A549 (cell line): ENCODE measurements at regions not wholly inside any gene's neighbourhood (a gene's known extent, or its start where the extent isn't known, plus 50 kb on each side); places are given as distances from the start of the nearest gene placed in this dataset.

Source experiments
- CBX8 ChIP-seq: fragments of 200-600 bp; sonication (generic); IDR thresholded peaks from 2 replicates; pipeline ENCODE4 v1.6.1; 2016
- EP300 ChIP-seq, 2 experiments: fragments of >200 bp; sonication (Bioruptor Twin); formaldehyde crosslinking; IDR thresholded peaks; 2 replicates in 1 of 2; 3 replicates in 1 of 2; pipeline ENCODE4 v1.6.1; 2016 to 2017
- HOXB13 ChIP-seq: fragments of 250-450 bp; sonication (Bioruptor Pico); IDR thresholded peaks from 2 replicates; pipeline ENCODE4 v1.5.0; 2020; ENCODE audit warnings: low read depth, mild to moderate bottlenecking, moderate library complexity
- HOXB5 ChIP-seq: fragments of 250-450 bp; sonication (Bioruptor Pico); IDR thresholded peaks from 2 replicates; pipeline ENCODE4 v1.5.0; 2020; ENCODE audit warnings: mild to moderate bottlenecking, moderate library complexity
- MAZ ChIP-seq: fragments of 150-350 bp; IDR thresholded peaks from 2 replicates; pipeline ENCODE4 v1.6.1; 2014; ENCODE audit warnings: antibody characterized with exemption, low read depth, low read length, borderline replicate concordance
- POLR2A ChIP-seq: IDR thresholded peaks from 2 replicates; pipeline ENCODE4 v1.6.1; 2012; ENCODE audit warnings: mild to moderate bottlenecking, low read length
- ZFP36 ChIP-seq: fragments of 450-650 bp; IDR thresholded peaks from 2 replicates; pipeline ENCODE4 v1.6.1; 2014; ENCODE audit warnings: borderline replicate concordance; ENCODE audit not compliant: partially characterized antibody
- TF ChIP-seq, protein P1 (sequence below): fragments of 200-600 bp; sonication (generic); IDR thresholded peaks from 2 replicates; pipeline ENCODE4 v1.6.1; 2016; ENCODE audit warnings: antibody characterized with exemption, mild to moderate bottlenecking, moderate library complexity
- TF ChIP-seq, protein P2 (sequence below): fragments of >200 bp; sonication (Bioruptor Twin); formaldehyde crosslinking; IDR thresholded peaks from 3 replicates; pipeline ENCODE4 v1.5.1; 2016
- TF ChIP-seq, protein P3 (sequence below): fragments of 250-450 bp; sonication (Bioruptor Pico); IDR thresholded peaks from 2 replicates; pipeline ENCODE4 v1.5.0; 2021; ENCODE audit warnings: mild to moderate bottlenecking, moderate library complexity, borderline replicate concordance

DNA sequence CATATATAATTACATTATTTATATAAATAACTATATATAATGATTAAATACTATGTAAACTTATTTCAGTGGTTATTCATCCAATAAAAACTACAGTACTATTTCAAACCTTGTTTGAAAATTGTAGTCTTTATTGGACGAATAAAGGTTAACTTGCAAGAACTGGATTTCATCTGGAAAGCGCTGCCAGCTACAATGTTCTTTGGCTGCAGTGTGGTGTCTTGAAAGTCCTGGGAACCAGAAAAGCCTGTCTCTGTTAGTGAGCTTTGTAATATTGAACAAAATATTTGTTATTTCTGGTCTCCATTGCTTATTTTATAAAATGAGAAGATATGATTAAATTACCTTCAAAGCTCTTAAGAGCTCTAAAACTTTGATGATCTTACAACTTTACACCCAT, 763.6 kb downstream of the ADGRL2 start:
- TF ChIP-seq, protein P1, sequence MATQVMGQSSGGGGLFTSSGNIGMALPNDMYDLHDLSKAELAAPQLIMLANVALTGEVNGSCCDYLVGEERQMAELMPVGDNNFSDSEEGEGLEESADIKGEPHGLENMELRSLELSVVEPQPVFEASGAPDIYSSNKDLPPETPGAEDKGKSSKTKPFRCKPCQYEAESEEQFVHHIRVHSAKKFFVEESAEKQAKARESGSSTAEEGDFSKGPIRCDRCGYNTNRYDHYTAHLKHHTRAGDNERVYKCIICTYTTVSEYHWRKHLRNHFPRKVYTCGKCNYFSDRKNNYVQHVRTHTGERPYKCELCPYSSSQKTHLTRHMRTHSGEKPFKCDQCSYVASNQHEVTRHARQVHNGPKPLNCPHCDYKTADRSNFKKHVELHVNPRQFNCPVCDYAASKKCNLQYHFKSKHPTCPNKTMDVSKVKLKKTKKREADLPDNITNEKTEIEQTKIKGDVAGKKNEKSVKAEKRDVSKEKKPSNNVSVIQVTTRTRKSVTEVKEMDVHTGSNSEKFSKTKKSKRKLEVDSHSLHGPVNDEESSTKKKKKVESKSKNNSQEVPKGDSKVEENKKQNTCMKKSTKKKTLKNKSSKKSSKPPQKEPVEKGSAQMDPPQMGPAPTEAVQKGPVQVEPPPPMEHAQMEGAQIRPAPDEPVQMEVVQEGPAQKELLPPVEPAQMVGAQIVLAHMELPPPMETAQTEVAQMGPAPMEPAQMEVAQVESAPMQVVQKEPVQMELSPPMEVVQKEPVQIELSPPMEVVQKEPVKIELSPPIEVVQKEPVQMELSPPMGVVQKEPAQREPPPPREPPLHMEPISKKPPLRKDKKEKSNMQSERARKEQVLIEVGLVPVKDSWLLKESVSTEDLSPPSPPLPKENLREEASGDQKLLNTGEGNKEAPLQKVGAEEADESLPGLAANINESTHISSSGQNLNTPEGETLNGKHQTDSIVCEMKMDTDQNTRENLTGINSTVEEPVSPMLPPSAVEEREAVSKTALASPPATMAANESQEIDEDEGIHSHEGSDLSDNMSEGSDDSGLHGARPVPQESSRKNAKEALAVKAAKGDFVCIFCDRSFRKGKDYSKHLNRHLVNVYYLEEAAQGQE: no peak
- TF ChIP-seq, protein P2, sequence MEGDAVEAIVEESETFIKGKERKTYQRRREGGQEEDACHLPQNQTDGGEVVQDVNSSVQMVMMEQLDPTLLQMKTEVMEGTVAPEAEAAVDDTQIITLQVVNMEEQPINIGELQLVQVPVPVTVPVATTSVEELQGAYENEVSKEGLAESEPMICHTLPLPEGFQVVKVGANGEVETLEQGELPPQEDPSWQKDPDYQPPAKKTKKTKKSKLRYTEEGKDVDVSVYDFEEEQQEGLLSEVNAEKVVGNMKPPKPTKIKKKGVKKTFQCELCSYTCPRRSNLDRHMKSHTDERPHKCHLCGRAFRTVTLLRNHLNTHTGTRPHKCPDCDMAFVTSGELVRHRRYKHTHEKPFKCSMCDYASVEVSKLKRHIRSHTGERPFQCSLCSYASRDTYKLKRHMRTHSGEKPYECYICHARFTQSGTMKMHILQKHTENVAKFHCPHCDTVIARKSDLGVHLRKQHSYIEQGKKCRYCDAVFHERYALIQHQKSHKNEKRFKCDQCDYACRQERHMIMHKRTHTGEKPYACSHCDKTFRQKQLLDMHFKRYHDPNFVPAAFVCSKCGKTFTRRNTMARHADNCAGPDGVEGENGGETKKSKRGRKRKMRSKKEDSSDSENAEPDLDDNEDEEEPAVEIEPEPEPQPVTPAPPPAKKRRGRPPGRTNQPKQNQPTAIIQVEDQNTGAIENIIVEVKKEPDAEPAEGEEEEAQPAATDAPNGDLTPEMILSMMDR: no peak
- no peak for TF ChIP-seq POLR2A
- no peak for TF ChIP-seq ZFP36
- TF ChIP-seq HOXB5 (CRISPR knock-in tag): no peak
- TF ChIP-seq MAZ: no peak
- no peak for TF ChIP-seq HOXB13 (CRISPR knock-in tag)
- TF ChIP-seq EP300 (IDR thresholded peaks at IDR 0.05): no peak
- TF ChIP-seq, protein P3, sequence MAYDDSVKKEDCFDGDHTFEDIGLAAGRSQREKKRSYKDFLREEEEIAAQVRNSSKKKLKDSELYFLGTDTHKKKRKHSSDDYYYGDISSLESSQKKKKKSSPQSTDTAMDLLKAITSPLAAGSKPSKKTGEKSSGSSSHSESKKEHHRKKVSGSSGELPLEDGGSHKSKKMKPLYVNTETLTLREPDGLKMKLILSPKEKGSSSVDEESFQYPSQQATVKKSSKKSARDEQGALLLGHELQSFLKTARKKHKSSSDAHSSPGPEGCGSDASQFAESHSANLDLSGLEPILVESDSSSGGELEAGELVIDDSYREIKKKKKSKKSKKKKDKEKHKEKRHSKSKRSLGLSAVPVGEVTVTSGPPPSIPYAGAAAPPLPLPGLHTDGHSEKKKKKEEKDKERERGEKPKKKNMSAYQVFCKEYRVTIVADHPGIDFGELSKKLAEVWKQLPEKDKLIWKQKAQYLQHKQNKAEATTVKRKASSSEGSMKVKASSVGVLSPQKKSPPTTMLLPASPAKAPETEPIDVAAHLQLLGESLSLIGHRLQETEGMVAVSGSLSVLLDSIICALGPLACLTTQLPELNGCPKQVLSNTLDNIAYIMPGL (CRISPR knock-in tag): no peak
- TF ChIP-seq CBX8: no peak
